ENCODE measurements at regions not wholly inside any gene's neighbourhood (a gene's known extent, or its start where the extent isn't known, plus 50 kb on each side); places are given as distances from the start of the nearest gene placed in this dataset.

GRCh38 chr2:78710632-78711375, 314.7 kb upstream of the REG3G start (continued):
- TF ChIP-seq ZNF512B (CRISPR knock-in tag; IDR thresholded peaks at IDR 0.05; ENCODE audit: borderline replicate concordance): no peak
- no peak for TF ChIP-seq MTA3 (CRISPR knock-in tag; IDR thresholded peaks at IDR 0.05)
- no peak for TF ChIP-seq ZNF207 (IDR thresholded peaks at IDR 0.05; ENCODE audit: borderline replicate concordance)

GRCh38 chr2:78715293-78715692, 310.2 kb upstream of the REG3G start:
- no peak for FAIRE-seq
- H3K4me1 ChIP-seq (ENCODE audit: insufficient read depth, low read length): no peaks in the 10 kb centered on the region
- H3K79me2 ChIP-seq (ENCODE audit: insufficient read depth, low read length): no peaks in the 10 kb centered on the region
- no peak overlapping the region for H3K27ac ChIP-seq (ENCODE audit: extremely low read length, insufficient read depth, low read length)
- ChIA-PET CTCF (ENCODE audit: low intra/inter-chr PET ratio, low total read pairs) (no interaction called here), POLR2A (no interaction called here)
- H3K36me3 ChIP-seq (replicated peaks in 1 of 2; ENCODE audit: control insufficient read depth in 1 of 2, insufficient read depth in 2 of 2, low read length in 2 of 2): no peaks in the 10 kb centered on the region
- H3K9ac ChIP-seq (ENCODE audit: insufficient read depth, low read depth, low read length): no peak overlapping the region
- no peaks in the 10 kb centered on the region for H3K9me3 ChIP-seq (ENCODE audit: low read length)
- no peak for DNase-seq (ENCODE audit: low spot score)
- H3K4me2 ChIP-seq (ENCODE audit: low read depth, low read length): no peak overlapping the region
- no peaks in the 10 kb centered on the region for H3K27me3 ChIP-seq (ENCODE audit: control insufficient read depth in 1 of 2, insufficient read depth in 2 of 2, low read length in 2 of 2)
- ATAC-seq: no peak
- WGBS (ENCODE audit: low lambda C conversion rate): 9% methylated on average over 3 of the region's 3 CpGs
- in situ Hi-C loops (cut with HindIII; ENCODE audit: extremely low pct_ligation_motif_present, low pct_unique_long_range_greater_than_20kb): no loop called here
- no peak overlapping the region for H3K4me3 ChIP-seq (replicated peaks in 1 of 3; ENCODE audit: insufficient read depth in 1 of 3, low read depth in 2 of 3, low read length in 3 of 3)
- BruUV-seq (replicated peaks): no TSS peak
- no peaks in the 10 kb centered on the region for H4K20me1 ChIP-seq (ENCODE audit: insufficient read depth, low read length)
- H2AFZ ChIP-seq (ENCODE audit: low read length): no peak overlapping the region
- intact Hi-C loops (cut with micrococcal nuclease; ENCODE audit: unreplicated experiment): no loop called here
- TF ChIP-seq ATF2 (CRISPR knock-in tag; IDR thresholded peaks at IDR 0.05) (no peak), ZNF800 (CRISPR knock-in tag; IDR thresholded peaks at IDR 0.05) (no peak), POLR2G (IDR thresholded peaks at IDR 0.05; ENCODE audit: low read depth, low read length) (no peak), CREB1 (IDR thresholded peaks at IDR 0.05) (peak; percentile 58), CREB1 (CRISPR knock-in tag; IDR thresholded peaks at IDR 0.05) (no peak), GFI1 (CRISPR knock-in tag; IDR thresholded peaks at IDR 0.05; ENCODE audit: borderline replicate concordance) (no peak)

All from HepG2 (cell line).